IMR-90 (cell line): ENCODE measurements at regions not wholly inside any gene's neighbourhood (a gene's known extent, or its start where the extent isn't known, plus 50 kb on each side); places are given as distances from the start of the nearest gene placed in this dataset.

ENCODE experiments used
- ATAC-seq: fragments of 200-7000 bp; cut with Tn5 transposase; 2 replicates; pipeline ENCODE4 v1.9.1; 2020; ENCODE audit warnings: low read depth, mild to moderate bottlenecking, moderate library complexity
- BruUV-seq: library from RNA; stranded (reverse); fragments of 400-500 nt; replicated peaks from 2 replicates; lab custom pipeline; 2021; lab: Mats Ljungman, UMichigan
- CTCF ChIA-PET: fragments of 300-600 bp; formaldehyde crosslinking; extraction: SDS; loops from one replicate; lab custom pipeline; 2021; ENCODE audit warnings: antibody characterized with exemption; lab: Yijun Ruan, JAX
- POLR2A ChIA-PET: fragments of 300-600 bp; sonication (Branson Sonifier 250); formaldehyde crosslinking; loops from one replicate; lab custom pipeline; 2022; ENCODE audit warnings: antibody characterized with exemption; ENCODE audit not compliant: unreplicated experiment; lab: Charles Lee
- DNase-seq: peaks from one replicate; pipeline ENCODE4 v3.0.0; 2013
- H2AFZ ChIP-seq: replicated peaks from 2 replicates; pipeline ENCODE3; 2013; ENCODE audit warnings: low read length, mild to moderate bottlenecking; ENCODE audit not compliant: poor library complexity
- H2AK5ac ChIP-seq: 2 replicates; pipeline ENCODE4 v1.6.1; 2013; ENCODE audit warnings: low read depth, low read length, inconsistent platforms
- H2AK9ac ChIP-seq: replicated peaks from 2 replicates; pipeline ENCODE3; 2013; ENCODE audit warnings: mild to moderate bottlenecking, low read depth, low read length, moderate library complexity; ENCODE audit not compliant: poor library complexity
- H2BK120ac ChIP-seq: 2 replicates; pipeline ENCODE4 v1.6.1; 2013; ENCODE audit warnings: low read depth, low read length, inconsistent platforms
- H2BK15ac ChIP-seq: 3 replicates; pipeline ENCODE4 v1.6.1; 2013; ENCODE audit warnings: low read depth, low read length, inconsistent platforms
- H2BK20ac ChIP-seq: 2 replicates; pipeline ENCODE4 v1.6.1; 2013; ENCODE audit warnings: low read depth, mild to moderate bottlenecking, inconsistent platforms, low read length, moderate library complexity
- H2BK5ac ChIP-seq: 2 replicates; pipeline ENCODE4 v1.6.1; 2013; ENCODE audit warnings: mild to moderate bottlenecking, low read depth, low read length, inconsistent platforms; ENCODE audit not compliant: poor library complexity, severe bottlenecking
- H3K14ac ChIP-seq: replicated peaks from 2 replicates; pipeline ENCODE4 v1.6.1; 2013; ENCODE audit warnings: low read depth, low read length, inconsistent platforms
- H3K18ac ChIP-seq: 2 replicates; pipeline ENCODE4 v1.6.1; 2013; ENCODE audit warnings: low read depth, low read length, control low read depth
- H3K23ac ChIP-seq: 2 replicates; pipeline ENCODE4 v1.6.1; 2013; ENCODE audit warnings: low read depth, low read length, inconsistent platforms
- H3K27ac ChIP-seq: 2 replicates; pipeline ENCODE4 v1.5.1; 2013; ENCODE audit warnings: mild to moderate bottlenecking, control low read depth, low read length; ENCODE audit not compliant: insufficient read depth
- H3K27me3 ChIP-seq: 2 replicates; pipeline ENCODE4 v1.6.1; 2013; ENCODE audit warnings: low read length; ENCODE audit not compliant: control insufficient read depth, insufficient read depth
- H3K36me3 ChIP-seq: 2 replicates; pipeline ENCODE4 v1.6.1; 2013; ENCODE audit warnings: low read length, mixed read lengths; ENCODE audit not compliant: control insufficient read depth, insufficient read depth
- H3K4ac ChIP-seq: 2 replicates; pipeline ENCODE4 v1.6.1; 2013; ENCODE audit warnings: low read depth, low read length, inconsistent platforms
- H3K4me1 ChIP-seq: 2 replicates; pipeline ENCODE4 v1.6.1; 2013; ENCODE audit warnings: low read length, mixed read lengths; ENCODE audit not compliant: control insufficient read depth, insufficient read depth
- H3K4me2 ChIP-seq: 2 replicates; pipeline ENCODE4 v1.6.1; 2013; ENCODE audit warnings: low read depth, mild to moderate bottlenecking, control low read depth, low read length, moderate library complexity
- H3K4me3 ChIP-seq: 2 replicates; pipeline ENCODE4 v1.5.1; 2013; ENCODE audit warnings: low read depth, mild to moderate bottlenecking, control low read depth, low read length, moderate library complexity; ENCODE audit not compliant: insufficient read depth
- H3K56ac ChIP-seq: 2 replicates; pipeline ENCODE4 v1.6.1; 2013; ENCODE audit warnings: low read length, inconsistent platforms; ENCODE audit not compliant: insufficient read depth; ENCODE audit errors: extremely low read depth
- H3K79me1 ChIP-seq, 2 experiments: 2 replicates each; pipeline ENCODE4 v1.6.1; 2013; ENCODE audit warnings: low read length in 2 of 2, inconsistent platforms in 1 of 2, low read depth in 1 of 2
- H3K9ac ChIP-seq: 2 replicates; pipeline ENCODE4 v1.6.1; 2013; ENCODE audit warnings: low read depth, low read length, control low read depth
- H3K9me1 ChIP-seq: 2 replicates; pipeline ENCODE4 v1.6.1; 2013; ENCODE audit warnings: low read length, inconsistent platforms; ENCODE audit not compliant: insufficient read depth
- H3K9me3 ChIP-seq: 2 replicates; pipeline ENCODE4 v1.6.1; 2013; ENCODE audit warnings: low read length; ENCODE audit not compliant: control insufficient read depth, insufficient read depth
- H4K20me1 ChIP-seq: 2 replicates; pipeline ENCODE4 v1.6.1; 2013; ENCODE audit warnings: low read length, inconsistent platforms; ENCODE audit not compliant: insufficient read depth
- H4K5ac ChIP-seq: 2 replicates; pipeline ENCODE4 v1.6.1; 2013; ENCODE audit warnings: mild to moderate bottlenecking, low read depth, low read length, control low read depth
- H4K8ac ChIP-seq, 2 experiments: 2 replicates each; pipeline ENCODE4 v1.6.1; 2013; ENCODE audit warnings: low read depth in 2 of 2, low read length in 2 of 2, control low read depth in 1 of 2, inconsistent platforms in 1 of 2
- H4K91ac ChIP-seq: 2 replicates; pipeline ENCODE4 v1.6.1; 2013; ENCODE audit warnings: low read depth, low read length, inconsistent platforms; ENCODE audit not compliant: insufficient read depth
- BHLHE40 ChIP-seq: fragments of 150-350 bp; IDR thresholded peaks from 2 replicates; pipeline ENCODE4 v1.6.1; 2016; ENCODE audit warnings: mild to moderate bottlenecking, low read depth, low read length
- CEBPB ChIP-seq: IDR thresholded peaks from 2 replicates; pipeline ENCODE4 v1.6.1; 2012; ENCODE audit warnings: low read depth, low read length, improper control_type of control experiment
- CHD1 ChIP-seq: IDR thresholded peaks from 2 replicates; pipeline ENCODE4 v1.6.1; 2012; ENCODE audit warnings: low read depth, low read length, improper control_type of control experiment
- FOS ChIP-seq: fragments of 150-350 bp; IDR thresholded peaks from 2 replicates; pipeline ENCODE4 v1.6.1; 2016; ENCODE audit warnings: low read depth, low read length
- MAFK ChIP-seq: IDR thresholded peaks from 2 replicates; pipeline ENCODE4 v1.6.1; 2012; ENCODE audit warnings: low read depth, low read length, improper control_type of control experiment
- MAZ ChIP-seq: IDR thresholded peaks from 2 replicates; pipeline ENCODE4 v1.6.1; 2012; ENCODE audit warnings: low read depth, mild to moderate bottlenecking, low read length, improper control_type of control experiment, moderate library complexity, borderline replicate concordance
- MXI1 ChIP-seq: IDR thresholded peaks from 2 replicates; pipeline ENCODE4 v1.6.1; 2012; ENCODE audit warnings: low read depth, mild to moderate bottlenecking, low read length, moderate library complexity, borderline replicate concordance
- NFE2L2 ChIP-seq: fragments of 150-350 bp; IDR thresholded peaks from 2 replicates; pipeline ENCODE4 v1.6.1; 2016; ENCODE audit warnings: low read depth, mild to moderate bottlenecking, low read length
- POLR2A ChIP-seq: IDR thresholded peaks from 2 replicates; pipeline ENCODE4 v1.6.1; 2012; ENCODE audit warnings: mild to moderate bottlenecking, low read depth, low read length
- RAD21 ChIP-seq: IDR thresholded peaks from 2 replicates; pipeline ENCODE4 v1.6.1; 2012; ENCODE audit warnings: low read length, improper control_type of control experiment
- RCOR1 ChIP-seq: IDR thresholded peaks from 2 replicates; pipeline ENCODE4 v1.6.1; 2012; ENCODE audit warnings: mild to moderate bottlenecking, low read length, improper control_type of control experiment; ENCODE audit not compliant: insufficient replicate concordance
- RFX5 ChIP-seq: IDR thresholded peaks from 2 replicates; pipeline ENCODE4 v1.8.0; 2012; ENCODE audit warnings: low read depth, mild to moderate bottlenecking, low read length, moderate library complexity
- SMC3 ChIP-seq: fragments of 150-350 bp; IDR thresholded peaks from 2 replicates; pipeline ENCODE4 v1.6.1; 2016; ENCODE audit warnings: low read depth, mild to moderate bottlenecking, antibody characterized with exemption, low read length, moderate library complexity
- WGBS, 2 experiments: methylation state at CpG; one replicate each; pipeline versions ENCODE4 v1.1.5 to v1.1.7; 2013; ENCODE audit warnings: missing lambda C conversion rate in 2 of 2; ENCODE audit not compliant: insufficient read length in 1 of 2; ENCODE audit errors: extremely low coverage in 2 of 2; 5-methylcytosine and 5-hydroxymethylcytosine counted together
- dilution Hi-C: fragments of 300-500 bp; cut with HindIII; formaldehyde crosslinking; loops from one replicate; pipeline ENCODE4 v1.14.3; 2018; ENCODE audit warnings: low sequenced_read_pairs; ENCODE audit not compliant: unreplicated experiment
- in situ Hi-C: fragments of 300-500 bp; cut with MboI; formaldehyde crosslinking; loops from 3 replicates; pipeline ENCODE4 v1.14.3; 2019; ENCODE audit warnings: low sequenced_read_pairs, inconsistent platforms, mixed read lengths
- intact Hi-C: fragments of 100-400 bp; cut with micrococcal nuclease; formaldehyde crosslinking; loops from 2 replicates; pipeline ENCODE4 v1.10.0; 2022
- TF ChIP-seq, protein P1 (sequence below): conservative IDR thresholded peaks from 2 replicates; pipeline ENCODE4 v1.5.1; 2012; ENCODE audit warnings: mild to moderate bottlenecking, low read depth, low read length, improper control_type of control experiment
- TF ChIP-seq, protein P2 (sequence below): fragments of 150-350 bp; IDR thresholded peaks from 2 replicates; pipeline ENCODE4 v1.6.1; 2016; ENCODE audit warnings: low read depth, mild to moderate bottlenecking, low read length, moderate library complexity, borderline replicate concordance
- TF ChIP-seq, protein P3 (sequence below): fragments of 150-350 bp; IDR thresholded peaks from 2 replicates; pipeline ENCODE4 v1.6.1; 2017; ENCODE audit warnings: mild to moderate bottlenecking, antibody characterized with exemption, low read length, low read depth

DNA sequence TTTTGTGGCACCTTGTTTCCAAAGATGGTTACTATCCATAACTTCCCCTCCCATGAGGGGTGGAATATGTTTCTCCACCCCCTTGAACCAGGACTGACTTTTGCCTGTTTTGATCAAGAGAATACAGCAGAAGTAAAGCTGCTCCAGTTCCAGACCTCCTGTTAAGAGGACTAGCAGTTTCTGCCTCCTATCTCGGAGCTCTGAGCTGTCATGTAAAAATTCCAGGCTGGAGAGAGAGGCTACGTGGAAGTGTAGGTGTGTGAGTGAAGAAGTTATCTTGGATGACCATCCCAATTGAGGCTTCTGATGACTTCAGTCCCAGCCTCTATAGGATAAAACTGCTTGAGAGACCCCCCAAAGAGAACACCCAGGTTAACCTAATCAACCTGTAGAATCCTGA, 511.7 kb upstream of the IMPG1 start:
- no peak overlapping the region for H3K4me2 ChIP-seq
- H3K4me1 ChIP-seq, result no peaks in the 10 kb centered on the region
- no peak overlapping the region for H3K9ac ChIP-seq
- no peak overlapping the region for H2AK9ac ChIP-seq
- H3K14ac ChIP-seq, result no peak overlapping the region
- in situ Hi-C loops (no loop called here), intact Hi-C loops (no loop called here), dilution Hi-C loops (no loop called here)
- ChIA-PET POLR2A (no interaction called here), CTCF (no interaction called here)
- H3K4me3 ChIP-seq, result no peak overlapping the region
- H4K91ac ChIP-seq, result no peak overlapping the region
- H3K36me3 ChIP-seq, result no peaks in the 10 kb centered on the region
- H3K9me1 ChIP-seq, result no peaks in the 10 kb centered on the region
- no peak overlapping the region for H2BK15ac ChIP-seq
- no TSS peak for BruUV-seq
- no CpG with 5 or more reads among the region's 2 CpGs for WGBS, 2 experiments
- no peak overlapping the region for H3K27ac ChIP-seq
- no peak overlapping the region for H2AFZ ChIP-seq
- TF ChIP-seq NFE2L2 (no peak), SMC3 (no peak), FOS (no peak), CHD1 (no peak), RCOR1 (no peak), MAZ (no peak), MXI1 (no peak), RAD21 (no peak), MAFK (no peak), CEBPB (no peak), BHLHE40 (no peak), RFX5 (no peak), POLR2A (no peak)
- TF ChIP-seq, protein P1, sequence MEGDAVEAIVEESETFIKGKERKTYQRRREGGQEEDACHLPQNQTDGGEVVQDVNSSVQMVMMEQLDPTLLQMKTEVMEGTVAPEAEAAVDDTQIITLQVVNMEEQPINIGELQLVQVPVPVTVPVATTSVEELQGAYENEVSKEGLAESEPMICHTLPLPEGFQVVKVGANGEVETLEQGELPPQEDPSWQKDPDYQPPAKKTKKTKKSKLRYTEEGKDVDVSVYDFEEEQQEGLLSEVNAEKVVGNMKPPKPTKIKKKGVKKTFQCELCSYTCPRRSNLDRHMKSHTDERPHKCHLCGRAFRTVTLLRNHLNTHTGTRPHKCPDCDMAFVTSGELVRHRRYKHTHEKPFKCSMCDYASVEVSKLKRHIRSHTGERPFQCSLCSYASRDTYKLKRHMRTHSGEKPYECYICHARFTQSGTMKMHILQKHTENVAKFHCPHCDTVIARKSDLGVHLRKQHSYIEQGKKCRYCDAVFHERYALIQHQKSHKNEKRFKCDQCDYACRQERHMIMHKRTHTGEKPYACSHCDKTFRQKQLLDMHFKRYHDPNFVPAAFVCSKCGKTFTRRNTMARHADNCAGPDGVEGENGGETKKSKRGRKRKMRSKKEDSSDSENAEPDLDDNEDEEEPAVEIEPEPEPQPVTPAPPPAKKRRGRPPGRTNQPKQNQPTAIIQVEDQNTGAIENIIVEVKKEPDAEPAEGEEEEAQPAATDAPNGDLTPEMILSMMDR, result no peak
- TF ChIP-seq, protein P2, sequence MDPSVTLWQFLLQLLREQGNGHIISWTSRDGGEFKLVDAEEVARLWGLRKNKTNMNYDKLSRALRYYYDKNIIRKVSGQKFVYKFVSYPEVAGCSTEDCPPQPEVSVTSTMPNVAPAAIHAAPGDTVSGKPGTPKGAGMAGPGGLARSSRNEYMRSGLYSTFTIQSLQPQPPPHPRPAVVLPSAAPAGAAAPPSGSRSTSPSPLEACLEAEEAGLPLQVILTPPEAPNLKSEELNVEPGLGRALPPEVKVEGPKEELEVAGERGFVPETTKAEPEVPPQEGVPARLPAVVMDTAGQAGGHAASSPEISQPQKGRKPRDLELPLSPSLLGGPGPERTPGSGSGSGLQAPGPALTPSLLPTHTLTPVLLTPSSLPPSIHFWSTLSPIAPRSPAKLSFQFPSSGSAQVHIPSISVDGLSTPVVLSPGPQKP, result no peak
- TF ChIP-seq, protein P3, sequence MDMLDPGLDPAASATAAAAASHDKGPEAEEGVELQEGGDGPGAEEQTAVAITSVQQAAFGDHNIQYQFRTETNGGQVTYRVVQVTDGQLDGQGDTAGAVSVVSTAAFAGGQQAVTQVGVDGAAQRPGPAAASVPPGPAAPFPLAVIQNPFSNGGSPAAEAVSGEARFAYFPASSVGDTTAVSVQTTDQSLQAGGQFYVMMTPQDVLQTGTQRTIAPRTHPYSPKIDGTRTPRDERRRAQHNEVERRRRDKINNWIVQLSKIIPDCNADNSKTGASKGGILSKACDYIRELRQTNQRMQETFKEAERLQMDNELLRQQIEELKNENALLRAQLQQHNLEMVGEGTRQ, result no peak
- no peak overlapping the region for H3K23ac ChIP-seq
- no peak overlapping the region for H3K56ac ChIP-seq
- H2BK120ac ChIP-seq, result no peak overlapping the region
- DNase-seq, result no peak
- no peaks in the 10 kb centered on the region for H3K27me3 ChIP-seq
- no peak overlapping the region for H4K8ac ChIP-seq
- H4K20me1 ChIP-seq, result no peaks in the 10 kb centered on the region
- H4K5ac ChIP-seq, result no peak overlapping the region
- no peak overlapping the region for H2BK5ac ChIP-seq
- ATAC-seq, result no peak
- H3K4ac ChIP-seq, result no peak overlapping the region
- no peak overlapping the region for H2BK20ac ChIP-seq
- H3K79me1 ChIP-seq, result no peaks in the 10 kb centered on the region
- H3K18ac ChIP-seq, result no peak overlapping the region
- H2AK5ac ChIP-seq, result no peak overlapping the region
- H3K9me3 ChIP-seq, result 0 out of 2 replicates have a peak, but pooled peaks cover 2% of the 10 kb centered on the region
